Renal pelvis (tissue), 1 donor: ENCODE measurements at regions not wholly inside any gene's neighbourhood (a gene's known extent, or its start where the extent isn't known, plus 50 kb on each side); places are given as distances from the start of the nearest gene placed in this dataset.
"Not testable (repeated sequence)": the region's sequence is repeated elsewhere in the genome, so short reads cannot be mapped to it uniquely, and the experiment has no call there.

ENCODE experiments used
- DNase-seq: peaks from one replicate; pipeline ENCODE4 v3.0.0-alpha.2; 2013

- no peak for DNase-seq
These were observed 85.7 kb upstream of the AK4 start for GRCh38 chr1:65062339-65062738.

GRCh38 chr1:65063025-65063424, 85.0 kb upstream of the AK4 start:
- no peak for DNase-seq

GRCh38 chr1:65064981-65065380, 83.0 kb upstream of the AK4 start:
- DNase-seq: no peak

GRCh38 chr1:65065524-65066418, 82.2 kb upstream of the AK4 start:
- DNase-seq: no peak

GRCh38 chr1:65066419-65066765, 81.6 kb upstream of the AK4 start:
- peak; percentile 16 for DNase-seq

- peak; percentile 73 for DNase-seq
These were observed 81.1 kb upstream of the AK4 start for GRCh38 chr1:65066766-65067490.

- DNase-seq: peak; percentile 85
These were observed 80.4 kb upstream of the AK4 start for GRCh38 chr1:65067491-65068201.

GRCh38 chr1:65068202-65069010, 79.6 kb upstream of the AK4 start:
- DNase-seq: peak; percentile 22

GRCh38 chr1:65069011-65069565, 78.9 kb upstream of the AK4 start:
- no peak for DNase-seq

- no peak for DNase-seq
These were observed 75.2 kb upstream of the AK4 start for GRCh38 chr1:65072845-65073244.

- peak; percentile 40 for DNase-seq
These were observed 72.7 kb upstream of the AK4 start for GRCh38 chr1:65075123-65075976.

GRCh38 chr1:65077369-65077768, 70.6 kb upstream of the AK4 start:
- DNase-seq: no peak

- DNase-seq: no peak
These were observed 68.1 kb upstream of the AK4 start for GRCh38 chr1:65079941-65080340.

- no peak for DNase-seq
These were observed 65.5 kb upstream of the AK4 start for GRCh38 chr1:65082346-65083040.

- no peak for DNase-seq
These were observed 64.6 kb upstream of the AK4 start for GRCh38 chr1:65083263-65083896.

- no peak for DNase-seq
These were observed 63.9 kb upstream of the AK4 start for GRCh38 chr1:65084066-65084465.

- not testable (repeated sequence) for DNase-seq
These were observed 60.5 kb upstream of the AK4 start for GRCh38 chr1:65087519-65087918.

GRCh38 chr1:65090406-65090805, 57.6 kb upstream of the AK4 start:
- no peak for DNase-seq

GRCh38 chr1:65092691-65093090, 55.3 kb upstream of the AK4 start:
- DNase-seq: no peak
